ENCODE measurements at regions not wholly inside any gene's neighbourhood (a gene's known extent, or its start where the extent isn't known, plus 50 kb on each side); places are given as distances from the start of the nearest gene placed in this dataset.
A peak's percentile ranks its signal among the peaks of the same experiment; 100 is the strongest.

DNA sequence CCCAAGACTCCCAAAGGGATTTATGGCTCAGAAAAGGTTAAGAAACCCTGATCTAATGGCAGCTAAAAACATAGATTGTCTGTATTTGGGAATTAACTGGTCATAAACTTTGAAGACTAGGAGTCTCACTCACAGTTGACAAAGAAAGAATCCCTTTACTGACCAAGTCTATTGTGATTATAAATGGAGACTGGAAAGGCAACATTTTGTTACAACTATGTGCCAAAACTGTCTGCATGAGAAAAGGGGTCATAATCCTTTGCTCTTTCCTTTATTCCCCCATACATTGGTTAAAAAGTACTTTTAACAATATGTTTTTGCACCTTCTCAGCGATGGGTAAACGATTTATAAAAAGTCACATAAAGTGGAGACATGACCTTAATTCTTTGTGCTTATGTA is 206.9 kb upstream of the MAP3K7 start:
- DNase-seq: no peak

DNA sequence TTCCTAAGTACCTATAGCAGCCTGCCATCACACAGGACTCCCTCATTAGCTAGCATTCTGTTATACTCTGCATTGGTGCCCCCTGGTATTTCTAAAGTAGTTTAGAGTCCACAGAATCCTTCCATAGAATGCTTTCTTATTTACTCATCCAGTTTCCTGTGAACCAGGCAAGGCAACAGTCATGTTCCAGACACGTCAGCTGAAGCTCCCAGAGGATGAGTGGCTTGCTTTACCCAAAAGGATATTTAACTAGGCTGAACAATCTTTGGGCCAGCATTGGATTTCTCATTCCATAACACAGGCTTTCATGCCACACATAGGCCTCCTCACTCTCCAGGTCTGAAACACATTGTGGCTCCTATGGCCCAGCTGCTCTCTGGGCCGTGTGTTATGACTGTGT is 203.8 kb upstream of the MAP3K7 start:
- DNase-seq: no peak

DNA sequence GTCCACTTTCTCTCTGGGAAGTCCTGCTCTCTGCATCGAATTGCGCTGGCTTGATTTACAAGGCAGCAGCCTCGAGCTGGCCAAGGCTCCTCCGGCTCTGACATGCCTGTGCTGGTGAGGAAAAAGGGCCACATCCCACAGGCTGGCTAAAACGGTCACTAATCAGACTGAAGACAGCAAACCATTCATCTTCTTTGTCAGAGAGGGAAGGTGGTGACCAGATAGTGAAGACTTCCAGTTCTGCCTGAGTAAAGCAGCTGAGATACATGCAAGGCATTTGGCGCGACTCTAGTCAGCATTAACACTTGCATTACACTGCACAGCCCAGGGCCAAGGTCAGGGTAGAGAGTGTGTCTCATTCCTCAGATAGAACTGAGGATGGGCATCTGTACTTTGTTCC is 203.2 kb upstream of the MAP3K7 start:
- peak; percentile 42 for DNase-seq

DNA sequence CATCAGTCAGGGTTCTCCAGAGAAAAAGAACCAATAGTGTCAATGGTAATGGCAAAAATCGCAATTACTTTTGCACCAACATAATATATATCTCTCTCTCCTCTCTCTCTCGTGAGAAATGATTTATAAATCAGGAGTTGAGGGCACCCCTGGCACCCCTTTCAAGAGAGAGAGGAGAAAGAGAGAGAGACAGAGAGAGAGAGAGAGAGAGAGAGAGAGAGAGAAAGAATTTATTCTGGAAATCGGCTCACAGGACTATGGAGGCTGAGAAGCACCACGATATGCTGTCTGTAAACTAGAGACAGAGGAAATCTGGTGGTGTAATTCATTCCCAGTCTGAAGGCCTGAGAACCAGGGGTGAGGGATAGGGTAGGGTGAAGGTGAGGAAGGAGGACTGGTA is 201.9 kb upstream of the MAP3K7 start:
- DNase-seq: no peak

DNA sequence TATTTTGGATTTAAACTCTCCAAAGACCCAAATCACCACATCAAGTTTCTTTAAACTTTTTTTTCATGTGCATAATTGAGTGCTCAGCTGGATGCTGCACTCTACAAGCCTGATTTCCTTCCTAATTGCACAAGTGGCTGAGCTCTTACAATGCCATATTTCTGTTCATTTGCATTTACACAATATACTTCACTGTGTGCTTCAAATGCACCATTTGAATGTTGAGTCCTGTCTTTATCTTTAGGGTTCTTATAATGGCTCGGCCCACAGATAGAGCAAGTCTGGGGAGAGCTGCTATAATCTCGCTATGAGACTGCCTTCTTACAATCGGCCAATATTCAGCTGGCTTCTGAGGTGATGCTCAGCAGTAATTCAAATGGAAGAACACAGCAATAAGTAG is 200.6 kb upstream of the MAP3K7 start:
- DNase-seq: no peak

DNA sequence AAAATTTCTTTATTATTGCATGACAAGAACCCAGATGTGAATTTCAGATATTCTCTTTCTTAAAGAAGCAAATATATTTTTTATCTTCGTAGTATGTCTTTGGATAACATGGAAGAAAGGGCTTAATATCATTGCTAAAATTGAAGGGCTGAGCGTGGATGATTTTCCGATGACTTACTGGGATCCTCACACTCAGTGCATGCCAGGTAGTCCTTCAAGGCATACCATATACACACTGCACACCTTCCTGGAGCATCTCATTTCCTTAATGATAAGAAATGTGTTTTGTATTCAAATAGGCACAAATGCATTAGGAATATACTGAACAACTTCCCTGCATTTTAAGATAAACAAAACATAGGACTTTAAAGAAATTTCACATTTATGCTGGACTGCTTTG is 193.9 kb upstream of the MAP3K7 start:
- no peak for DNase-seq

DNA sequence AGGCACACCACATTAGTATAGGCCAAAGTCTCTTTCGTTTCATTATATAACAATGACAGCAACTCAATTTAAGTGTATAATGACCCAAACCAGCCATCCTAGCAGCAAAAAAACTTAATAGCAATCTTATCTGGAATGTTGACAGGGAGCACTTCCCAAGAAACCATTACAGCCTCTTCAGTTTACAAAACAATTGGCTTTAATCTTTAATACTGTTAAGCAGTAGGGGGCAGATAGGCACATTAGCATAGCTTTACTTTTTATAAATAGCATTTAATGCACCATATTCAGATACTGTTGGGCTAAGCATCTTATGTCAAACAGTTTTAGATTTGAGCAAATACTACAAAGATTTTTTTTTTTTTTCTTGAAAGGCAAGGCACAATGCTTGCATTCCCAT is 193.3 kb upstream of the MAP3K7 start:
- DNase-seq: no peak

DNA sequence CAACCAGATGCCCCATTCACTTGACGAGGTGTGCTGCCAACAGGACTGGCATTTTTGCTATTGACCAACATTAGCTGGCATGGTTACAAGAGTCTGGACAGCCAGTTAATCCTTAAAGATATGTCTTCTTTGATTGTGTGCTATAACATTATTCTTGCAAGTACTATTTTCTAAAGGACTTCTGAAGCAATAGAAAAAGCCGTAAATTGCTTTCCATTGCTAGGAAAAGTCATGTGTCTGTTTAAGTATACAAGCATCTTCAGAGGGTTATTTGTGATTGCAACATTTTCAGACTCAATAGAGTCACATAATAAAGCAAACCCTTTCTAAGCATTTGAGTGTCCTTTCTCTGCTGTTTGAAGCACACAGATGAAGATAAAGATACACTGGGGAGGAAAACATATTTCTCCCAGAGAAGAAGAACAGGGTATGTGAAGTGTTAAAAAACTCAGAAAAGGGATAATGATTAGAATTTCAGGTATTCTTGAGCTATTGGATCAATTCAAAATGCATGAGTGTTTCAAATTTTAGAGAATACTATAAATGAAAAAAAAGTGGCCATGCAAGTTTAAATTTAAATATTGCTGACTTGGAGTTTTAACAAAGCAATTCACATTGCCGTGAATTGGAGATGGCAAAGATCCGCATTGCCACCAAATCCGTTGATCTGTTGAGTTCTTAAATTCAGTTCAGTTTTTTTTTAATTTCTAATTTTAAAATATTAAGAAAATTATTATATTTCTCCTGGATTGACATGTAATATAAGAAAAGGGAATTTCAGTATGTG is 191.7 kb upstream of the MAP3K7 start:
- no peak for DNase-seq

DNA sequence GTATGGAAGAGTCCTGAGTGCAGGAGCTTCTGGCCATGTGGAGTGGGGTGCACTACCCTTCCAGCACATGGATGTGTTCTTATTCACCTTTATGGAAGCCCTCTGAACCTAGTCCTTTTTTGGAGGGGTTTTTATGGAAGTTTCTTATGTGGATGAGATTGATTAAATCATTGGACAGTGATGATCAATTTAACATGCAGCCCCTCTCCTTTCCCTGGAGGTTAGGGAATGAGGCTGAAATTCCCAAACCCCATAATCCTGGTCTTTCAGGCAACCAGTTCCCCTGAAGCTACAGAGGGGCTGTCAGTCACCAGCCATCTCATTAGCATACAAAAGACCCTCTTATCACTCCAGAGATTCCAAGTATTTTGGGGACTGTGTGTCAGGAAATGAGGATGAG is 183.9 kb upstream of the MAP3K7 start:
- DNase-seq: no peak

DNA sequence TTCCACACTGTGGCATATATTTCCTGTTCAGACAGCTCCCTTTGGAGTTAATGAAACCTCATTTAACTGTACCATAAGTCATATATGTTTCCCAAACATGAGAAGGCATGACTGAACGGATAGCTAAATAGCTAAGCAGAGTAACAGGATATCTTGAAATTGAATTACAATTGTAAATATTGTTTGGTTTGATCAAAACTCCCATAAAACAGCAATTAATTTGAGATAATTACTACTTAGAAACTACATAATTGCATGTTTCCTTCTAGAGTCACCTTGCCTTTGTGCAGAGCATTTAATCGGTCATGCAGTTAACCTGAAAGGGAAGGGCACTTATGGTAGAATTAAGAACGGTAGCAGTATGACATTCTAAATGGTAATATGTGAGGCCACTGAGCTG is 179.0 kb upstream of the MAP3K7 start:
- DNase-seq: no peak

DNA sequence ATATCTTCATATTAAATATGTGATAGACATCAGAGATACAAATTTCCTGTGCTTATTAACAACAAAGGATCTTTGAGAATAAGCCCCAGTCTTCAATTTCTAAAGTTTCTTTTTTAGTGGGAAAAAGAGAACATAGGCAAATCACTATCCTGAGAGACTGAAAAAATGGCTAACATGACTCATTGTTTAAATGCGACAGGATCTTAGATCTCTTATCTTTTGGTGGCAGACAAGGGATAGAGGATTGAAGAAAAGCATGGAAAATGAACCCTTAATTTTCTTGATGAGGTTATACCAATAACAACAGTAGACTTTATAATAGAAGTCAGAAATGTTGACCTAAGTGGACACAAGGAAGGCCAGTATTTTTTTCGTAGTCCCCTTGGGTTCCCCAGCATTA is 178.6 kb upstream of the MAP3K7 start:
- DNase-seq: no peak

DNA sequence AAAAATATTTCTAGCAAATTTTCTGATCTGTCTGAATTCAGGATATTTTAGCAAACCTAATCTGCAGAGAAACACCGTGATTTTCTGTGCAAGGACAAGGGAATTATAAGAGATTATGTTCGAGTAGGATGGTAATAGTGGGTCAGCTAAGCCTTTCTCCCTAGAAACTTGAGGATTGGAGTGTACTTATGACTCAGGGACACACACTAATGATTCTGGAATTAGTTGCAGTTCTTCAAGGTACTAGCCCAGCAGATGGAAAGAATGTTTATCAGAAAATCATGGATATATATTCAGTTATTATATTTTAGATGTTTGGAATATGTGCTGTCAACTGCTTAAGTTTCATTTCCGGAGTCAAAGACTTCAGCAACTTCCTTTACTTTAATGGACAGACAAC is 177.1 kb upstream of the MAP3K7 start:
- no peak for DNase-seq

DNA sequence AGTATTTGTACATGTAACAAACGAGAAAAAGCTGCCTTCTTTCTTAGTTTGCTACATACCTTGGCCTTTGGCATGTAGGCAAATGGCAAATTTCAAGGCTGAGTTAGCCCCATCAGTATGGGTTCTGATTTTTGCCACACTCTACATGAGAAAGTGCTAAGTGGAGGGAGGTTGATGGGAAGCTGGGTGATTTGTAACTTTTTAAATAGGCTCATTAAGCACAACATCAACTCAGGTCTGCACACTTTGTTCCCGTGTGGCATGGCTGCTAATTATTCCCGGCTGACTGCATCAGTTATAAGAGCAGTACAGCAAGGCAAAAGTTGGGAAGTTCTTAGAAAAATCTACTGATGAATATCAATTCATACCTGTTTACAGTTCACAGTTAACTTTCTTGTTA is 172.8 kb upstream of the MAP3K7 start:
- DNase-seq: peak; percentile 39

DNA sequence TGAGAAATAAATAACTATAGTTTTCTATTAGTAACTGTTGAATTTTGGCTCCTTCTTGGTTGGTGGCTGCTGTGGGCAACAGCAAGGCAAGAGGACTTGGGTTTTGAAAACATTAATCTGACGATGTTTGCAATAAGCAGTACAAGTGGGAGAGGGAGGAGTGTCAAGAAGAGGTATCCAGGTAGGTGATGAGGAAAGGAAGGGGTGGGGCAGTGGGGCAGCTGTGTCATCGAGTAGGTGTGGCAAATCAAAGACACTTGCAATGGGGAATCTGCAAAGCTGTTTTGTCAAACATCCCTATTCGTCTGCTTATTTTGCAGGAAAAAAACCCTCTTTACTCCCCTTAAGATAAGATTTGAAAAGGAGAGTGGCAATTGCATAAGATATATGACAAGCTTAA is 171.9 kb upstream of the MAP3K7 start:
- no peak for DNase-seq

DNA sequence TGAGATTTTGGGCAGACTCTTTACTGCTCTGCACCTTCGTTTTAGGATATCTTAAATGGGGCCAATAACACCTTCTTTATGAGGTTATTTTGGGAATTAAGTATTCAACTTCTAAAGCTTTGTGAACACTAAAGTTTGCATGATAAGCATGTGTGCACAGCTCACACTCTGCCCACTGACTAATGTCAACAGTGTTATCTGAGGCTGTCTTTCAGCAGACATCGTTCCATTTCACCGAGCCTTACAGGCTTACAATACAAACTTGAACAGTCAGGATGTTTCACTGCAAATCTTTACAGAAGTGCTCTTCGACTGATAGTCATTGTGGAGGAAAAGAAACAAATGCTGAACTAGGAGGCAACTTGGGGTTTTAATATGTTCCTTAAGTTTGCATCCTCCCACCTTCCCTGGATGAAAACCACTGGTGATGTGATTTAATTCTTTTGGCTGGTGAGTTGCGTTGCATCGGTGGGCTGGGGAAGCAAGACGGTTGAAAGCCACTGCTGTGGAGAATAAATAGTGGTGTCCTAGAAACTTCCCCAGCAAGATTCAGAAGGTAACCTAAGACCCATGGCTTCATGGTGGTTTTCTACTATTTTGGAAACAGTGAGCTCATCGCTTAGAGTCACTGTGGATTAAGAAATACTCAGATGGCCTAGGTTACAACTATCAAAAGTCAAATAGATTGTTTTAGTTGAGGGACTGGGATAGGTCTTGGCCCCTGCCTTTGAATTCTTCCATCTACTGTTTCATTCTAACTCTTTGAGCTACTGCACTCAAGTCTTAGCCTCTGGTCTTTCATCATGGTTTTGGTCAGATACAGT is 167.2 kb upstream of the MAP3K7 start:
- no peak for DNase-seq

DNA sequence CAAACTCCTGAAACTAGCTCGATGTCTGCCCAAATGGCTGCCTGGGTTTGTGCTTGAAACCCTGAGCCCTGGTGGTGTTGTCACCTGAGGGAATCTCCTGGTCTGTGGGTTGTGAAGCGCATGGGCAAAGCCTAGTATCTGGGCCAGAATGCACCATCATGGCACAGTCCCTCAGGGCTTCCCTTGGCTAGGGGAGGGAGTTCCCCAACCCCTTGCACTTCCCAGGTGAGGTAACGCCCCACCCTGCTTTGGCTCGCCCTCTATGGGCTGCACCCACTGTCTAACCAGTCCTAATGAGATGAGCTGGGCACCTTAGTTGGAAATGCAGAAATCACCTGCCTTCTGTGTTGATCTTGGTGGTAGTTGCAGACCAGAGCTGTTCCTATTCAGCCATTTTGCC is 152.9 kb upstream of the MAP3K7 start:
- no peak for DNase-seq

DNA sequence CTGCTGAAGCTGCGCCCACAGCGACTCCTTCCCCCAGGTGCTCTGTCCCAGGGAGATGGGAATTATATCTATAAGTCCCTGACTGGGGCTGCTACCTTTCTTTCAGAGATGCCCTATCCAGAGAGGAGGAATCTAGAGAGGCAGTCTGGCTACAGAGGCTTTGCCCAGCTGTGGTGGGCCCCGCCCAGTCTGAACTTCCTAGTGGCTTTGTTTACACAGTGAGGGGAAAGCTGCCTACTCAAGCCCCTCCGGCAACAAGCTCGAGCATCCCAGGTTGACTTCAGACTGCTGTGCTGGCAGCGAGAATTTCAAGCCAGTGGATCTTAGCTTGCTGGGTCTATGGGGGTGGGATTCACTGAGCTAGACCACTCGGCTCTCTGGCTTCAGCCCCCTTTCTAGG is 152.5 kb upstream of the MAP3K7 start:
- no peak for DNase-seq

DNA sequence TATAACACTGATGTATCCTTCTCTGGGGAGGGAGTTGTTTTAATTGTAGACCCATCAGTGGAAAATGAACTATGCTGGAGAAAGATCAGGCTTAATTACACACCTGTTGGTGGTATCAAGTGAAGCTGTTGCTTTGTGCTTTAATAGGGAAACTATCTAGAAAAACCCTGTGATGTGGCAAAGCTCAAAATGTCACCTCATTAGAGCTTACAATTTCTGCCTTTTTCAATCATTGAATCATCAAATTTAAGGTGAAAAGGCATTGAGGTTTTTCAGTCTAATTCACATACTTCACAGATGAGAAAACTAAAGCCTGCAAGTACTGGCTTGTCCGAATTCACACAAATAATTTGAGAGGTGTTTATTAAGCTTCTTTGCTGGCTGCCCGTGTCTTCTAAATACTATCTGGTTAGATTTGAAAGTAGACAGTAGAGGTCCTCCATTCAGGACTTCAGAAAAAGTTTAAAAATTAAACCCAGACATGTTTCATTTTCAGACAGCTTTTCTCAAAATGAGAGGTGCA is 143.3 kb upstream of the MAP3K7 start:
- DNase-seq: no peak

DNA sequence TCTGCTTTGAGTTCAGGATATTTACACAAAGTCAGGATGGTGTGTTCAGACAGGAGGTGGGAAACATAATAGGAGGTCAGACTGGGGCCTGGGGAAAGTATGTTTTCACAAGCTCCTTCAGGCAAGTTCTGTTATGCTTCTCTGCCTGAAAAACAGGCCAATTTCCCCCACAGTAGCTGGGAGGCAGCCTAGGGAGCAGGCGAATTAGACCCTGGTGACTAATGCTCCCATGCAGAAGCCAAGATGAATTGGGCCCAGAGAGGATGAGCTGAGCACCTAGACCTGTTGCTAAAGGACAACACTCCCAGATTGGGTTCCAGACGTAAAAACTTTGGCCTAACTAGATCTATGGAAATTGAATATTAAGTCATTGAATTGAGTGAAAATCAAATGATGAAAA is 142.2 kb upstream of the MAP3K7 start:
- no peak for DNase-seq

DNA sequence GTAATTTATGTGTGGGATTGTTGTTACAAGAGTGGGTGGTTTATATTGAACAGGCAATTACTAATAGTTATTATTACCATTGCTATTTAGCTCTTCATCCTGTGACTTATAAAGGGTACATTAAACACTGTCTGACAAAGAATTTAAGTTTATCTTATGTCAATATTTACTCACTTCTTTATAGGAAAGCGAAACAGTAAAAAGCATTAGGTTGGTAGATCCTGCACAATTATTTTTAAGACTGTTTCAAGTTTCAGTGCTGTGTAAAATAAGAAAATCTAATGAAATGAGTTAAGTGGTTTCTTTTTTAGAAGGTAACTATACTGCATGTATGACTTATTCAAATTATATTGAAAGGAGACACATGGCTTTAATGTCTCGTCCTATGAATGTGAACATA is 135.8 kb upstream of the MAP3K7 start:
- DNase-seq: no peak

DNA sequence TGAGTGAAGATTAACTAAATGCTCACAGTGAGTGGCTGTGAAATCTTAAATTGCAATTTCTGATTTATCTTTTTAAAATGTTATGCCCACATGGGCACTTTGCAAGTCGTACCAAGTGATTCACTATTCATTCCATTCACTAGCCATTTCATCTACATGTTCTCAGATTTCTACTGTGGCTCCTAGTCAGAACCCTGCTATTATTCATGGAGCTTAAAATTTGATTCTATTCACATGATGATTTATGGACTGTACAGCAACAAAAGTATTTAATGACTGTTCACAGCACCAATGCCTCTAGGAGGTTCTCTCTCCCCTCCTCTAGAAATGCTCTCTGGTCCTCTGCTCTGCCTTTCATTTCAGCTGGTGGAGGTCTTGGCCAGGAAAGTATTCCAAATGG is 133.5 kb upstream of the MAP3K7 start:
- no peak for DNase-seq

DNA sequence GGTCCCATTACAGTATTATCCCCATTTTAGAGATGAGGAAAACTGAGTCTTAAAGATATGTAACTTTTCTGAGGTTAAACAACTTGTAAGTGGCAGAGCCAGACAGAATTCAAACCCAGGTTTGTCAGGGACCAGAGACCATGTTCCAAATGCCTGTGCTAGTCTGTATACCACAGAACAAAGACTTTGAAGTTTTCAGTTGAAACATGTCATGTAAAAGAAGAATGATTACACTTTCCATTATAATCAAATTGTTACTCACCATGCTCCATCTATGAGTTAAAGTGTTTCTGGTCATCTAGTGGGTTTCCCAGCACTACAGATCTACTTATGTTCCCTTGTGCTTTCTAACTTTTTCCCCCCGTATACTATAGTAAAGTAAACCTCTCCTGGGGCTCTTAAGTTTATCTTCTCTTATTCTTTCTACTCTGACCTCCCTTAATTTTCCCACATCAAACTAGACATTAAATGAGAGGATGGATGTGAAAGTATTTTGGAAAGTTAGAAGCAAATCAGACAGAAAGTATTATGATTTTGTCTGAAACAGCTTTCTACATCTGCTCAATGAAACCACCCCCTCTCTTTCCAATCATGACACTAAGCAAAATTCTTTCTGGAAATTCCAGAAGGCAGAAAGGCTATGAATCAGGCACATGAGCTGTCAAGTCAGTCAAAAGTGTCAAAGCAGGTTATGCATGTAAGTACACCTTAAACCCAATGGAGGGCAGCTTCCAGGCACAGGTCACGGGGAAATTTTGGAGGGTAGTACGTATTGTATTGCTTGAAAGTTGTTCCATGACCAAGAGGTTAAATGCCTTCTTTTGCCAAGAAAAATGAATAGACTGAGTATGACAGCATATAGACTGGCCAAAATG is 132.7 kb upstream of the MAP3K7 start:
- no peak for DNase-seq

Measured in renal pelvis (tissue), 1 donor.